ENCODE measurements at regions not wholly inside any gene's neighbourhood (a gene's known extent, or its start where the extent isn't known, plus 50 kb on each side); places are given as distances from the start of the nearest gene placed in this dataset.
"Not testable (repeated sequence)": the region's sequence is repeated elsewhere in the genome, so short reads cannot be mapped to it uniquely, and the experiment has no call there.

- DNase-seq (ENCODE audit: low read depth in 2 of 2) = no peak
Observed at GRCh38 chr18:38497266-38497665, 931.7 kb upstream of the CELF4 start.

GRCh38 chr18:38496222-38496793 lies 930.7 kb upstream of the CELF4 start:
- DNase-seq (ENCODE audit: low read depth in 2 of 2) = no peak

- DNase-seq (ENCODE audit: low read depth in 2 of 2) = no peak
Observed at GRCh38 chr18:38494065-38494464, 928.5 kb upstream of the CELF4 start.

GRCh38 chr18:38491195-38491594 lies 925.6 kb upstream of the CELF4 start:
- no peak for DNase-seq (ENCODE audit: low read depth in 2 of 2)

GRCh38 chr18:38489721-38490120 lies 924.1 kb upstream of the CELF4 start:
- DNase-seq (ENCODE audit: low read depth in 2 of 2) = not testable (repeated sequence)

GRCh38 chr18:38487521-38487920 lies 921.9 kb upstream of the CELF4 start:
- DNase-seq (ENCODE audit: low read depth in 2 of 2) = no peak

- no peak for DNase-seq (ENCODE audit: low read depth in 2 of 2)
Observed at GRCh38 chr18:38483326-38483725, 917.7 kb upstream of the CELF4 start.

- no peak for DNase-seq (ENCODE audit: low read depth in 2 of 2)
Observed at GRCh38 chr18:38481576-38481975, 916.0 kb upstream of the CELF4 start.

GRCh38 chr18:38475686-38476085 lies 910.1 kb upstream of the CELF4 start:
- no peak for DNase-seq (ENCODE audit: low read depth in 2 of 2)

- DNase-seq (ENCODE audit: low read depth in 2 of 2) = no peak
Observed at GRCh38 chr18:38473535-38473934, 907.9 kb upstream of the CELF4 start.

GRCh38 chr18:38470421-38470820 lies 904.8 kb upstream of the CELF4 start:
- DNase-seq (ENCODE audit: low read depth in 2 of 2) = no peak

- no peak for DNase-seq (ENCODE audit: low read depth in 2 of 2)
Observed at GRCh38 chr18:38466426-38466825, 900.8 kb upstream of the CELF4 start.

- no peak for DNase-seq (ENCODE audit: low read depth in 2 of 2)
Observed at GRCh38 chr18:38464024-38464423, 898.4 kb upstream of the CELF4 start.

- no peak for DNase-seq (ENCODE audit: low read depth in 2 of 2)
Observed at GRCh38 chr18:38460657-38461056, 895.1 kb upstream of the CELF4 start.

GRCh38 chr18:38459131-38459994 lies 893.8 kb upstream of the CELF4 start:
- DNase-seq (ENCODE audit: low read depth in 2 of 2) = no peak

- no peak for DNase-seq (ENCODE audit: low read depth in 2 of 2)
Observed at GRCh38 chr18:38458698-38459097, 893.1 kb upstream of the CELF4 start.

GRCh38 chr18:38456253-38456652 lies 890.7 kb upstream of the CELF4 start:
- no peak for DNase-seq (ENCODE audit: low read depth in 2 of 2)

GRCh38 chr18:38454764-38455469 lies 889.3 kb upstream of the CELF4 start:
- no peak for DNase-seq (ENCODE audit: low read depth in 2 of 2)

- DNase-seq (ENCODE audit: low read depth in 2 of 2) = no peak
Observed at GRCh38 chr18:38453880-38454279, 888.3 kb upstream of the CELF4 start.

- DNase-seq (ENCODE audit: low read depth in 2 of 2) = no peak
Observed at GRCh38 chr18:38450876-38451275, 885.3 kb upstream of the CELF4 start.

GRCh38 chr18:38445804-38446145 lies 880.2 kb upstream of the CELF4 start:
- no peak for DNase-seq (ENCODE audit: low read depth in 2 of 2)

- DNase-seq (ENCODE audit: low read depth in 2 of 2) = no peak
Observed at GRCh38 chr18:38444971-38445803, 879.6 kb upstream of the CELF4 start.

Data from stimulated activated CD4-positive, alpha-beta T cell treated with anti-CD3 and anti-CD28 coated beads, Interleukin-1b, Interleukin-23, amount 100 ng/mL, for 1 hour (primary cell).